SH-SY5Y (cell line): ENCODE measurements at regions not wholly inside any gene's neighbourhood (a gene's known extent, or its start where the extent isn't known, plus 50 kb on each side); places are given as distances from the start of the nearest gene placed in this dataset.

Experiments
- GATA2 ChIP-seq: IDR thresholded peaks from 2 replicates; pipeline ENCODE4 v1.6.1; 2011; ENCODE audit warnings: mild to moderate bottlenecking, low read depth, low read length
- GATA3 ChIP-seq: IDR thresholded peaks from 2 replicates; pipeline ENCODE4 v1.6.1; 2011; ENCODE audit warnings: low read depth, mild to moderate bottlenecking, low read length, moderate library complexity

DNA sequence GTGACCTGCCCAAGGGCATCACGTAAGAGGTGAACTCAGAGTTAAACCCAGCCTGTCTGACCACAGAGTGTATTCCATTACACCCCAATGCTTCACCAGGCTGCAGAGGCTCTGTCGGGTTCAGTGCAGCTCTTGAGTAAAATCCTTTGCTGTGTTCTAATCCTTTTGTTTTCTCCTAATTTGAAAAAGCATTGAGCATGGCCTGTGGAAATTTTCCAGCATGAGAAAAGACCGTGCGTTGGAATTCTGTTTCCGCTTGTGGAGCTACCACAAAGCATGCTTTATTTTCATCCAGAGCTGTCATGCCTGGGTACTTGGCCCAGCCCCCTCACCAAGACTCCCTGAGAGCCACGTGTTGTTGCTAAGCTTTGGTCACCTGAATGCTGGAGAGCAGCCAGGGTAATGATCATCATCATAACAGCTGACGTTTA, 317.6 kb downstream of the PRDM2 start:
- TF ChIP-seq GATA3, result no peak
- no peak for TF ChIP-seq GATA2

GRCh38 chr1:14019461-14019860, 319.5 kb downstream of the PRDM2 start:
- no peak for TF ChIP-seq GATA2
- no peak for TF ChIP-seq GATA3

DNA sequence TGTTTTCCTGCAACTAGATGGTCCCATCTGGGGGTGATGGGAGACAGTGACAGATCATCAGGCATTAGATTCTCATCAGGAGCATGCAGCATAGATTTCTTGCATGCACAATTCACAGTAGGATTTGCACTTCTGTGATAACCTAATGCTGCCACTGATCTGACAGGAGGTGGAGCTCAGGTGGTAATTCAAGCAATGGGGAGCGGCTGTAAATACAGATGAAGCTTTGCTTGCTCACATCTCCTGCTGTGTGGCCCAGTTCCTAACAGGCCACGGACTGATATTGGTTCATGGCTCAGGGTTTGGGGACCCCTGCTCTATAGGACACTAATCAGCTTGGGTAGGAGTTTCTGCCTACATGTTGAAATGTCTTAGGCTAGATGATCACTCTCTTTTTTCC, 320.0 kb downstream of the PRDM2 start:
- TF ChIP-seq GATA2 (no peak), GATA3 (no peak)

DNA sequence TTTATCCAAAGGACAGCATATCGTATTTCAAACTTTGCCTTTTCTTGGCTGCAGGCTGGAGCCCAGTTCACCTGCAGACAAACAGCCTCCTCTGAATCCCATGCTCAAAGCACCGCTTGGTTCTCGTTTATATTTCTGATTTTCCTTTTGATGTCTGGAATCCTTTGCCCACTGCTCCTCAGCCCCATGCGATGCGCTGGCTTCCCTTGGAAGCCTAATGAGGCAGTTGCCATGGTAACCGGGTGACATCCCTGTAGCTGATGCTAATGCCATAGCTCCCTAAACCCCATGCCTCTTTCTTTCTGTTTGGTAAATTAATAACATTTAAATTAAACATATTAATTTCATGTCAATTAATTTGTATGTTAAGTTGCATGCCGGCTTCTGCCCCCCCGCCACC, 327.1 kb downstream of the PRDM2 start:
- TF ChIP-seq GATA3 (no peak), GATA2 (no peak)

- TF ChIP-seq GATA3 (no peak), GATA2 (no peak)
Observed at GRCh38 chr1:14031461-14031860, 331.5 kb downstream of the PRDM2 start.

- no peak for TF ChIP-seq GATA3
- TF ChIP-seq GATA2, result no peak
Observed at GRCh38 chr1:14034506-14034905, 334.5 kb downstream of the PRDM2 start.

- TF ChIP-seq GATA2 (no peak), GATA3 (no peak)
Observed at GRCh38 chr1:14037101-14037847, 337.3 kb downstream of the PRDM2 start.

DNA sequence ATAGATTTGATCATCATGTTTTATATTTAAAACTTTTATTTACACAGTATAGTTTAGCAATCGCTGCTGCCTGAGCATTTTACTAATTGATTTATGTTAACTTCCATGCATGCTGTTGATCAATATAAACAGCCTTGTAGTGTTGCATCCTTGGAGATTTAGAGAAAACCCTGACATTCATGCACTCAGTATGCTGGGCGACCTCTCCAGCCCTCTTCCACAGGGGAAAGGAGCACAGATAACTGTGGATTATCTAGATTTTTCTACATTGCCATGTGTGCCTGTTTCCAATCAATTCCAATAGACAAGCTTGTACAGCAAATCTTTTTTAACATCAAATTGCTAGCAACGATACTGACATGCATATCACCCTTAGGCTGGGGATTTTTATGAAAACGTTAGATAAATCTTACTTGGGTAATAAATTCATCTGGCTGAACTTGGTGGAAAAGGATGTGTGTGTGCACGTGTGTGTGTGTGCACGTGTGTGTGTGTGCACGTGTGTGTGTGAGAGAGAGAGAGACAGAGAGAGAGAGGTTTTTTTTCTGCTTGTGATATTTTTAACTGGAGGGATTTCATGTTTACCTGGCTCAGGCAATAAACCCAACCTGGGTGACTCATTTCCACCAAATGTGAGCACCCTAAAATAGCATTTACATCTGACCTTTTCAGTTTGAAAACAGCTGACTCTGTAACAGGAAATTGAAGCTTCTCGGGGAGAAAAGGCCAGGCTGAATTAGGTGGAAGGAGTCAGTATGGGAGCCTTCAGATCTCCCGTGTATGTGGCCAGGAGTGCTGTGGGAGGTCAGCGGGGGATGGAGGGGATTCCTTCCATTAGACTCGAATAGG, 339.8 kb downstream of the PRDM2 start:
- TF ChIP-seq GATA3 (no peak), GATA2 (peak; percentile 25; the same call in 1 of the 2 replicates)

DNA sequence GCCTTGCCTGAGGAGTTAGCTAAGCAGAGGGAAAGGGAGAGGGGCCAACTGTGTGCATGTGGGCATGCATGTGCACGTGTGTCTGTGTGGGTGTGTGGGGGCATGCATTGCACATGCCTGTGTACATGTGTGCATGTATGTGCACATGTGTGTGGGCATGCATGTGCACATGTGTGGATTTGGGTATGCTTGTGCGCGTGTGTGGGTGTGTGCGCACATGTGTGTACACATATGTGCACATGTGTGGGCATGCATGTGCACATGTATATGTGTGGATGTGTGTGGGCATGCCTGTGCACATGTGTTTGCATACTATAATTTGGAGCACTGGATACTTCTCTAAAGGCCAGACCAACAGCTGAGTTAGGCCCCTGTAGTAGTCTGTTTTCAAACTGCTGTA, 350.0 kb downstream of the PRDM2 start:
- TF ChIP-seq GATA3, result no peak
- TF ChIP-seq GATA2, result no peak

DNA sequence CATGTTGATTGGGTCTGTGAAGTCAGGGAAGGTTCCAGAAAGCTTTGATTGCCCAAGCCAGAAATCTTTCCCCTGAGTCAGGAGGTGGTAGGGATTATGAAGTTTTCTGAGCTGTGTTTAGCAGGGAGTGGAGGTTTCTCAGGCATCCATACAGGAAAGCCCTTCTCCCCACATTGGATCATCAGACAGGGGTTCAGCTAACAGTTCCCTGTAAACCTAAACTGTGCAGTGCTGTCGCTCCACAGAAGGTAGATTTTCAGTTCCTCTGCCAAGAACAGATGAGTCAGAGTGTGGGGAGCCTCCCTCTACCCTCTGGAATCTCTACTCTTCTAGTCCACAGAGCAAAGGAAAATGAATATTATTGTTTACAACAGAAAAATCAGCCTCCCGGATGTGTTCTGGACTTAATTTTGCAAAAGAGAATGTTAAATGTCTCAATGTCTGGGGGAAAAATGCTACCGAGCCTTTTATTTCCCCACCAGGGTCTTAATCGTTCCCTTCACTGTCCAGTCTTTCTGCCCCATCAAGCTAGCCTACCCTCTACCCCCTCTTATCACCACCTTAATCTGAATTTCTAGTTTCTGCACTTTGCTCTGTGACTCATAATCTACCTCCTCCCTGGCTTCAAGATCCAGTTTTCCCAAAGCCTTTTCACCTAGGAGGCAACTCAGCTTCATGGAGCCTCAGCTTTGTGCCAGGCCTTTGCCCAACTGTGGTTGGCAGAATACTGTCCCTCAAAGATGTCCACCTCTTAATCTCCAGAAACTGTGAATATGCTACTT, 355.6 kb downstream of the PRDM2 start:
- no peak for TF ChIP-seq GATA3
- TF ChIP-seq GATA2, result no peak

DNA sequence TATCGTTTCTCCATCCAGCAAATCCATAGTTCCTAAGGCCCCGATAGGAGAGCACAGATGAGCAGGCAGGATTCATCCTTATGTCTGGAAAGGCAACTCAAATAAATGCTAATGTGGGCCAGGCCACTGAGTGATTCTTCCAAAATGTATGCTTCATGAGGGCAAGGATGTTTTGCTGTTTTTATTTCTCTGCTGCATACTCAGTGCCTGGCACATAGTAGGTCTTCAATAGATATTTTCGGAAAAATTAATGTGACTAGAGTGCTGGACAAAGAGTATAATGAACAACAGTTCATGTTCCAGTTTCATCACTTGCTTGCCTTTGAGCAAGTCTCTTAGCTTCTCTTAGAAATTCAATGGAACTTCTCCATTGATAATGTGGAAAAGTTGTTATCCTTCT, 357.7 kb downstream of the PRDM2 start:
- no peak for TF ChIP-seq GATA3
- TF ChIP-seq GATA2, result no peak

DNA sequence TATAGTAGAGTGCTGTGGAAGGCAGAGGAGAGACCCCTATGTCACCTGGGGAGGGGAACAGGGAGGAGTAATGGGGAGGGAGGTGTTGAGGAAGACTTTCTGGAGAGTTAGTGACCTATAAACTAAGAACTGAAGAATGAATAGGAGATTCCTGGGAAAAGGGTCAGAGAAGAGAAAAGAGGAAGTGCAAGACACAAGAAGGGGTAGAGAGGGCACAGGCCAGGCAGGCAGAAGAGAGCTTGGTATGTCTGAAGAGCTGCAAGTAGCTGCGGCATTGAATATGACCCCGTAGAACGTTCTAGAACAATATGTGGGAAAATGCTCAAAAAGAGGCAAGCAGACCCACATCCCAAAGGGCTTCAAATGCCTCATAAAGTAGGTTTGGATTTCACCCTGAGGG, 361.2 kb downstream of the PRDM2 start:
- TF ChIP-seq GATA3, result no peak
- no peak for TF ChIP-seq GATA2

DNA sequence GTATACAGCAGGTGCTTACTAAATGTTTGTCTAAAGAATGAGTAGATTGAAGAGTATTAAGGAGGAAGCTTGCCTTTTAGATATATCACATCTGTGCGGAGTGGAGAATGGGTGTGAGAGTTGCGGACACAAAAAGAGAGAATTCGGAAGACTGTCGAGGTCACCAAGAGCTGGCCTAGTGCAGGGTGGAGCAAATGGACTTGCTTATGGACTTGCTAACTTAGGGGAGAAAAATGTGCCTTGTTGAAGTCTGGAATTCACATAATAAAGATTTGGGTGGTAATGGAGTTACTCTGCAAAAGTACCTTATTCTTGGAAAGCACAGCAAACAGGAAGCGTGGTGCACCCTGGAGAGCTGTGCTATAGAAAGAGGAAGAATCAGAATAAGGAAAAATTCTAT, 361.7 kb downstream of the PRDM2 start:
- TF ChIP-seq GATA2 (no peak), GATA3 (no peak)

GRCh38 chr1:14062669-14063068, 362.7 kb downstream of the PRDM2 start:
- TF ChIP-seq GATA3 (no peak), GATA2 (no peak)
